ENCODE measurements at regions not wholly inside any gene's neighbourhood (a gene's known extent, or its start where the extent isn't known, plus 50 kb on each side); places are given as distances from the start of the nearest gene placed in this dataset.
"Not testable (repeated sequence)": the region's sequence is repeated elsewhere in the genome, so short reads cannot be mapped to it uniquely, and the experiment has no call there.

DNA sequence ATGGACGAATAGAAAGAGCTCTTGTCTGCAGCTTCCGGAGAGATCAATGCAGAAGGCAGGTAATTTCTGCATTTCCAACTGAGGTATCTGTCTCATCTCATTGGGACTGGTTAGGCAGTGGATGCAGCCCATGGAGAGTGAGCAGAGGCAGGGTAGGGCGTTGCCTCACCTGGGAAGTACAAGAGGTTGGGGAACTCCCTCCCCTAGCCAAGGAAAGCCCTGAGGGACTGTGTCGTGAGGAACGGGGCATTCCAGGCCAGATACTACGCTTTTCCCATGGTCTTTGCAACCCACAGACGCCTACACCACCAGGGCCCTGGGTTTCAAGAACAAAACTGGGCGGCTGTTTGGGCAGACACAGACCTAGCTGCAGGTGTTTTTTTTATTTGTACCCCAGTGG, 186.3 kb downstream of the ETV1 start:
- Histone ChIP-seq H2AFZ (ENCODE audit: low read depth, low read length, poor library complexity, severe bottlenecking) (no peak overlapping the region), H3K4me1 (ENCODE audit: control insufficient read depth in 1 of 2, insufficient read depth in 2 of 2, low read length in 2 of 2) (no peaks in the 10 kb centered on the region), H3K9ac (ENCODE audit: low read length) (no peak overlapping the region), H4K20me1 (ENCODE audit: insufficient read depth) (no peaks in the 10 kb centered on the region), H3K4me3 (replicated peaks in 1 of 2; ENCODE audit: low read depth in 1 of 2, low read length in 2 of 2) (no peak overlapping the region), H3K36me3 (ENCODE audit: control insufficient read depth in 1 of 2, insufficient read depth in 2 of 2, low read length in 2 of 2) (no peaks in the 10 kb centered on the region), H3K9me2 (ENCODE audit: insufficient read depth) (no peaks in the 10 kb centered on the region), H3K4me2 (ENCODE audit: low read length) (no peak overlapping the region), H3K27me3 (ENCODE audit: insufficient read depth, low read length) (no peaks in the 10 kb centered on the region), H3K79me2 (ENCODE audit: insufficient read depth, low read length) (no peaks in the 10 kb centered on the region), H3K27ac (ENCODE audit: low read depth, low read length) (no peak overlapping the region), H3K9me3 (ENCODE audit: control insufficient read depth in 1 of 2, insufficient read depth in 1 of 2, low read depth in 1 of 2, low read length in 2 of 2) (no peaks in the 10 kb centered on the region)
- DNase-seq (ENCODE audit: low read depth, low spot score) (no peak), ATAC-seq (no peak)
- BruUV-seq (replicated peaks), result no TSS peak
- no peak for TF ChIP-seq ELF1 (IDR thresholded peaks at IDR 0.05; ENCODE audit: borderline replicate concordance, low read depth)
- TF ChIP-seq SRF (IDR thresholded peaks at IDR 0.05; ENCODE audit: low read depth), result no peak
- TF ChIP-seq YY1 (IDR thresholded peaks at IDR 0.05; ENCODE audit: extremely low read depth, insufficient replicate concordance, low read depth, low read length), result no peak
- TF ChIP-seq JUND (IDR thresholded peaks at IDR 0.05), result no peak
- no peak for TF ChIP-seq POLR2A (IDR thresholded peaks at IDR 0.05; ENCODE audit: borderline replicate concordance, extremely low read depth, insufficient read depth, insufficient read length)
- TF ChIP-seq CEBPB (IDR thresholded peaks at IDR 0.05; ENCODE audit: low read depth), result no peak
- TF ChIP-seq ZNF274 (IDR thresholded peaks at IDR 0.05; ENCODE audit: low read depth, low read length), result no peak
- TF ChIP-seq CBX3 (IDR thresholded peaks at IDR 0.05; ENCODE audit: low read depth), result no peak
- TF ChIP-seq EGR1 (IDR thresholded peaks at IDR 0.05; ENCODE audit: low read depth), result no peak
- no peak for TF ChIP-seq FOSL1 (IDR thresholded peaks at IDR 0.05; ENCODE audit: low read depth)
- no peak for TF ChIP-seq SP1 (IDR thresholded peaks at IDR 0.05; ENCODE audit: low read depth)
- TF ChIP-seq, protein P1, sequence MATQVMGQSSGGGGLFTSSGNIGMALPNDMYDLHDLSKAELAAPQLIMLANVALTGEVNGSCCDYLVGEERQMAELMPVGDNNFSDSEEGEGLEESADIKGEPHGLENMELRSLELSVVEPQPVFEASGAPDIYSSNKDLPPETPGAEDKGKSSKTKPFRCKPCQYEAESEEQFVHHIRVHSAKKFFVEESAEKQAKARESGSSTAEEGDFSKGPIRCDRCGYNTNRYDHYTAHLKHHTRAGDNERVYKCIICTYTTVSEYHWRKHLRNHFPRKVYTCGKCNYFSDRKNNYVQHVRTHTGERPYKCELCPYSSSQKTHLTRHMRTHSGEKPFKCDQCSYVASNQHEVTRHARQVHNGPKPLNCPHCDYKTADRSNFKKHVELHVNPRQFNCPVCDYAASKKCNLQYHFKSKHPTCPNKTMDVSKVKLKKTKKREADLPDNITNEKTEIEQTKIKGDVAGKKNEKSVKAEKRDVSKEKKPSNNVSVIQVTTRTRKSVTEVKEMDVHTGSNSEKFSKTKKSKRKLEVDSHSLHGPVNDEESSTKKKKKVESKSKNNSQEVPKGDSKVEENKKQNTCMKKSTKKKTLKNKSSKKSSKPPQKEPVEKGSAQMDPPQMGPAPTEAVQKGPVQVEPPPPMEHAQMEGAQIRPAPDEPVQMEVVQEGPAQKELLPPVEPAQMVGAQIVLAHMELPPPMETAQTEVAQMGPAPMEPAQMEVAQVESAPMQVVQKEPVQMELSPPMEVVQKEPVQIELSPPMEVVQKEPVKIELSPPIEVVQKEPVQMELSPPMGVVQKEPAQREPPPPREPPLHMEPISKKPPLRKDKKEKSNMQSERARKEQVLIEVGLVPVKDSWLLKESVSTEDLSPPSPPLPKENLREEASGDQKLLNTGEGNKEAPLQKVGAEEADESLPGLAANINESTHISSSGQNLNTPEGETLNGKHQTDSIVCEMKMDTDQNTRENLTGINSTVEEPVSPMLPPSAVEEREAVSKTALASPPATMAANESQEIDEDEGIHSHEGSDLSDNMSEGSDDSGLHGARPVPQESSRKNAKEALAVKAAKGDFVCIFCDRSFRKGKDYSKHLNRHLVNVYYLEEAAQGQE (IDR thresholded peaks at IDR 0.05; ENCODE audit: low read depth), result no peak
- TF ChIP-seq POLR2AphosphoS5 (IDR thresholded peaks at IDR 0.05; ENCODE audit: low read depth, low read length), result no peak
- intact Hi-C loops (cut with micrococcal nuclease), result no loop called here
- ChIA-PET RAD21 (ENCODE audit: low non-redundant PET in 1 of 2, low total read pairs in 2 of 2, uncharacterized antibody in 2 of 2, unreplicated experiment in 2 of 2) (no interaction called here), CTCF (no interaction called here), POLR2A (no interaction called here)

DNA sequence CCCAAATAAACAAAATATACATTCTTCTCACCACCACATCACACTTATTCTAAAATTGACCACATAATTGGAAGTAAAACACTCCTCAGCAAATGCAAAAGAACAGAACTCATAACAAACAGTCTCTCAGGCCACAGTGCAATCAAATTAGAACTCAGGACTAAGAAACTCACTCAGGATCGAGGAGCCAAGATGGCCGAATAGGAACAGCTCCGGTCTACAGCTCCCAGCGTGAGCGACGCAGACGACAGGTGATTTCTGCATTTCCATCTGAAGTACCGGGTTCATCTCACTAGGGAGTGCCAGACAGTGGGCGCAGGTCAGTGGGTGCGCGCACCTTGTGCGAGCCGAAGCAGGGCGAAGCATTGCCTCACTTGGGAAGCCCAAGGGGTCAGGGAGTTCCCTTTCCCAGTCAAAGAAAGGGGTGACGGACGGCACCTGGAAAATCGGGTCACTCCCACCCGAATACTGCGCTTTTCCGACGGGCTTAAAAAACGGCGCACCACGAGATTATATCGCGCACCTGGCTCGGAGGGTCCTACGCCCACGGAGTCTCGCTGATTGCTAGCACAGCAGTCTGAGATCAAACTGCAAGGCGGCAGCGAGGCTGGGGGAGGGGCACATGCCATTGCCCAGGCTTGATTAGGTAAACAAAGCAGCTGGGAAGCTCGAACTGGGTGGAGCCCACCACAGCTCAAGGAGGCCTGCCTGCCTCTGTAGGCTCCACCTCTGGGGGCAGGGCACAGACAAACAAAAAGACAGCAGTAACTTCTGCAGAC, 183.2 kb downstream of the ETV1 start:
- H3K36me3 ChIP-seq (ENCODE audit: control insufficient read depth in 1 of 2, insufficient read depth in 2 of 2, low read length in 2 of 2); ATAC-seq; H3K4me1 ChIP-seq (ENCODE audit: control insufficient read depth in 1 of 2, insufficient read depth in 2 of 2, low read length in 2 of 2); POLR2A ChIA-PET; H3K27ac ChIP-seq (ENCODE audit: low read depth, low read length); H3K9me3 ChIP-seq (ENCODE audit: control insufficient read depth in 1 of 2, insufficient read depth in 1 of 2, low read depth in 1 of 2, low read length in 2 of 2); RAD21 ChIA-PET (ENCODE audit: low non-redundant PET in 1 of 2, low total read pairs in 2 of 2, uncharacterized antibody in 2 of 2, unreplicated experiment in 2 of 2); CTCF ChIA-PET; H2AFZ ChIP-seq (ENCODE audit: low read depth, low read length, poor library complexity, severe bottlenecking); H3K79me2 ChIP-seq (ENCODE audit: insufficient read depth, low read length); H3K9me2 ChIP-seq (ENCODE audit: insufficient read depth); intact Hi-C loops (cut with micrococcal nuclease); H3K27me3 ChIP-seq (ENCODE audit: insufficient read depth, low read length); H3K4me3 ChIP-seq (replicated peaks in 1 of 2; ENCODE audit: low read depth in 1 of 2, low read length in 2 of 2); DNase-seq (ENCODE audit: low read depth, low spot score); H3K4me2 ChIP-seq (ENCODE audit: low read length); H3K9ac ChIP-seq (ENCODE audit: low read length); H4K20me1 ChIP-seq (ENCODE audit: insufficient read depth); BruUV-seq (replicated peaks): not testable (repeated sequence)

DNA sequence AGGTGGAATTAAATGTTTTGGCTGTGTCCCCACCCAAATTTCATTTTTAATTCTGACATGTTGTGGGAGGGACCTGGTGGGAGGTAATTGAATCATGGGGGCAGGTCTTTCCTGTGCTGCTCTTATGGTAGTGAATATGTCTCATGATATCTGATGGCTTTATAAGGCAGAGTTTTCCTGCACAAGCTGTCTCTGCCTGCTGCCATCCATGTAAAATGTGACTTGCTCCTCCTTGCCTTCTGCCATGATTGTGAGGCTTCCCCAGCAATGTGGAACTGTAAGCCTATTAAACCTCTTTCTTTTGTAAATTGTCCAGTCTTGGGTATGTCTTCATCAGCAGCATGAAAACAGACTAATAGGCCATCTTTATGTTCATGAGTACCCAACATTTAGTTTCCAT, 172.2 kb downstream of the ETV1 start:
- CTCF ChIA-PET; BruUV-seq (replicated peaks); DNase-seq (ENCODE audit: low read depth, low spot score): not testable (repeated sequence)

More for the DNA sequence above, 172.2 kb downstream of the ETV1 start:
- ATAC-seq; H3K4me2 ChIP-seq (ENCODE audit: low read length); H3K4me1 ChIP-seq (ENCODE audit: control insufficient read depth in 1 of 2, insufficient read depth in 2 of 2, low read length in 2 of 2); H3K4me3 ChIP-seq (replicated peaks in 1 of 2; ENCODE audit: low read depth in 1 of 2, low read length in 2 of 2); POLR2A ChIA-PET; H3K27me3 ChIP-seq (ENCODE audit: insufficient read depth, low read length); H3K27ac ChIP-seq (ENCODE audit: low read depth, low read length); intact Hi-C loops (cut with micrococcal nuclease); H3K79me2 ChIP-seq (ENCODE audit: insufficient read depth, low read length); H3K9ac ChIP-seq (ENCODE audit: low read length); H2AFZ ChIP-seq (ENCODE audit: low read depth, low read length, poor library complexity, severe bottlenecking); H3K36me3 ChIP-seq (ENCODE audit: control insufficient read depth in 1 of 2, insufficient read depth in 2 of 2, low read length in 2 of 2); H3K9me3 ChIP-seq (ENCODE audit: control insufficient read depth in 1 of 2, insufficient read depth in 1 of 2, low read depth in 1 of 2, low read length in 2 of 2); H3K9me2 ChIP-seq (ENCODE audit: insufficient read depth); H4K20me1 ChIP-seq (ENCODE audit: insufficient read depth); RAD21 ChIA-PET (ENCODE audit: low non-redundant PET in 1 of 2, low total read pairs in 2 of 2, uncharacterized antibody in 2 of 2, unreplicated experiment in 2 of 2): not testable (repeated sequence)

All from HCT116 (cell line).